Anterior cingulate cortex (tissue), 58 donors: ENCODE measurements at regions not wholly inside any gene's neighbourhood (a gene's known extent, or its start where the extent isn't known, plus 50 kb on each side); places are given as distances from the start of the nearest gene placed in this dataset.
A peak's percentile ranks its signal among the peaks of the same experiment; 100 is the strongest.

Experiments
- DNase-seq, 58 donors: peaks; one replicate each; lab custom pipeline; 2025; lab: John Stamatoyannopoulos, UW

- DNase-seq = no peak
These were observed 441.0 kb downstream of the TUSC7 start for GRCh38 chr3:117150628-117151027.

GRCh38 chr3:117160176-117160575 lies 450.6 kb downstream of the TUSC7 start:
- no peak for DNase-seq

- DNase-seq = no peak
These were observed 452.2 kb downstream of the TUSC7 start for GRCh38 chr3:117161816-117162215.

- DNase-seq = no peak
These were observed 455.6 kb downstream of the TUSC7 start for GRCh38 chr3:117165176-117165575.

GRCh38 chr3:117165601-117166051 lies 456.0 kb downstream of the TUSC7 start:
- no peak for DNase-seq

DNA sequence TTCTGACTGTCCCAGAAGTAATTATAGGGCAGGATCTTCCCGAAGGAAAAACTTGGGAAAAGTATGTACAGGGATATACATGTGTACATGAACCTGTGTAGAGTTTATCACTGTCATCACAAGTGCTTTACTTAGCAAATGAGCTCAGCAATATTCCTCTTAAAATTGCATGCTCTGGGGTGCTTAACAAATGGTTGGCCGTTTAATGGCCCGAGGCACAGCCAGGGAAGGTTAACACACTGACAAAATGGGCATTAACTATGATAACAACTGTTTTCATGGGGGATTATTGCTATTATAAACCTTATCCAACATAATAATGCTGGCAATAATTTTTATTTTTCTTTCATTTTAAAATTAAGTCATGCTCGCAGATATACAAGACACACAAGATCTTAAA lies 459.3 kb downstream of the TUSC7 start:
- DNase-seq = no peak

DNA sequence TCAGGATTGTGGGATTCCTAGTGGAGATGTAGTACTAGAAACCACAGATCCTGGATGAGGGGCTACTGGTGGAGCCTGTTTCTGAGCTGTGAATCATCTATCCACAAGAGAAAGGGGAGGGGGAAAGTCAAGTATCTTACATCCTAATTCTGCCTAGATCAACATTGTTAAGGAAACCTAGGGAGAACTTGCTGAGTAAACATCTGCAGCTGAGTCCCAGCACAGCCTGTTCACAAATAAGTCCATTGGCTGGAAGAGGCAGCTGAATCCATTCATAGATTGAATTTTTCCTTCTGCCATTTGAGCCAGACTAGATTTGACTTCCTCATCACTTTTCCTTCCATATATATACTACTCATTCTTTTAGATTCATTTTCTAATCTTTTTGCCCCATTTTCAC lies 460.5 kb downstream of the TUSC7 start:
- DNase-seq = no peak

- DNase-seq = no peak
These were observed 461.5 kb downstream of the TUSC7 start for GRCh38 chr3:117171124-117171523.

DNA sequence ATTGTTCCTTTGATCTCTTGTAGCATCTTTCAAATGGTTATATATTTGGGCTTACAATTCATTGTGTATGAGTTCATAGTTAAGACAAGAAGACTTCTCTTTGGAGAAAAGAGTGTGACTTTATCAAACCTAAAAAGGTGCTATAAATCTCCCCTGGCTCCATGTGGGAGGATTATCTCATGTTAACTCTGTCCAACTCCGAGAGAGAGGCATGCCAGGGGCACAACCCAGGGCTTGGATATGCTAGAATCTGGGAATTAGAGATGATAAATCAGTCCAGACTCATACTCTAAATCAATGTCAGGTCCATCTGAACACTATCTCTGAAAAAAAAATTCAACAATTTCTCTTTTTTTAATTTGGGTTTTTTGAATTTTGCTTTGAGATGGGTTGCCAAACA lies 462.8 kb downstream of the TUSC7 start:
- DNase-seq = no peak

DNA sequence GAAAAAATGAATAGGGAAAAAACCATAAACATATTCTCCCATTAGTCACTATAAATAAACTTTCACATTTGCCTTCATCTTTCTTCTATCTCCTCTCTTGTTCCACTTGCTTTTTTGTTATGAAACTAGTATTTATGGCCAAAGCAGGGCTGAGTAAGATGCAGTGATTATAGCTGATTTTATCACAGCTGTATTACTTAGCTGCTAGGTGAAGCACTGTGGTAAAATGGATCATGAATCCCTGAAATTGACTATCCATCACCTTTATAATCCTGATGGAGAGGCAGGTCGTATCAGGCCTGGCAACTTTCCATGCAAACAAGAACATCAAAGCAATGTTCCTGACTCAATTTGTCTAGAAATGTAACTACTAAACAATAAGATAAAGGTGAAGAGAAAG lies 471.6 kb downstream of the TUSC7 start:
- DNase-seq = no peak

DNA sequence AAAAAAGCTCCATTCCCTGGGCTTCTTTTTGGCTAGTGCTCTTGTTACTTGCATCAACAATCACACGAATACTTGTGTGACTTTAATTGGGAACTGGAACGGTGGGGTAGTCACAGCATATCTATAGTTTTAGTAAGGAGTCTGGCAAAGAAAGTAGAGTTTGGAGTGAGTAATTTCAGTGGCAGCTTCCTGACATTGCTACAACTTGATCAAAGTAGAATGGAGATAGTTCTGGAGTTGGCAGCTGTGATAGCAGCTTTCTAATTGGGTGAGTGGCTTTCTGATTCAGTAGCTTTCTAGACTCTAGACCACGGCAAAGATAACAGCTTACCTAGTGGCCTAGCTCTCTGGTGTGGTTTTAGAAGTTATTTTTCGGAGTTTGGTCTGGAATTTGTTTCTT lies 475.0 kb downstream of the TUSC7 start:
- DNase-seq = no peak

DNA sequence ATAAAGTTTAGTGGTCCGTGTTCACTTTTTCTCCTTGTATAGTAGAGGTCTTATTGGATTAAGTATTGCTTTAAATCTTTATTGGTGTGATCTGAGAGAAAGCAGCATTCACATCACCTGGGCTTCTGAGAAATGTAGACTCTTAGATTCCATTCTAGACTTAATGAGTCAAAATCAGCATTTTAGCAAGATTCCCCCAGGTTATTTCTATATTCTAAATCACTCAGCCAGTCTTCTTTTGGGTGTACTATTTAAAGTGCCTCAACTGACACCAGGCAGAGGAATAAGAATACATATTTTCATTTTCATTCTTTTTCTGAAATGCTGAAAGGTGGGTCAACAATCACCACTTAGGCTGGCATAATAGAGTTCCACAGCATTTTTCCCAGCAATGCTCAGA lies 481.7 kb downstream of the TUSC7 start:
- DNase-seq = no peak

DNA sequence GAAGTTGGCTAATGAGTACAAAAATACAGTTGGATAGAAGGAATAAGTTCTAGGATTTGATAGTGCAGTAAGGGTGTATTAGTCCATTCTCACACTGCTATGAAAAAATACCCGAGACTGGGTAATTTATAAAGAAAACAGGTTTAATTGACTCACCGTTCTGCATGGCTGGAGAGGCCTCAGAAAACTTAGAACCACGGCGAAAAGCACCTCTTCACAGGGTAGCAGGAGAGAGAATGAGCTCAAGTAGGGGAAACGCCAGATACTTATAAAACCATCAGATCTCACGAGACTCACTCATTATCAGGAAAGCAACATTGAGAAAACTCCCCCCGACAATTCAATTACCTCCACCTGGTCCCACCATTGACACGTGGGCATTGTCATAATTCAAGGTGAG lies 483.3 kb downstream of the TUSC7 start:
- no peak for DNase-seq

- no peak for DNase-seq
These were observed 483.8 kb downstream of the TUSC7 start for GRCh38 chr3:117193390-117193789.

- no peak for DNase-seq
These were observed 485.5 kb downstream of the TUSC7 start for GRCh38 chr3:117195034-117195433.

DNA sequence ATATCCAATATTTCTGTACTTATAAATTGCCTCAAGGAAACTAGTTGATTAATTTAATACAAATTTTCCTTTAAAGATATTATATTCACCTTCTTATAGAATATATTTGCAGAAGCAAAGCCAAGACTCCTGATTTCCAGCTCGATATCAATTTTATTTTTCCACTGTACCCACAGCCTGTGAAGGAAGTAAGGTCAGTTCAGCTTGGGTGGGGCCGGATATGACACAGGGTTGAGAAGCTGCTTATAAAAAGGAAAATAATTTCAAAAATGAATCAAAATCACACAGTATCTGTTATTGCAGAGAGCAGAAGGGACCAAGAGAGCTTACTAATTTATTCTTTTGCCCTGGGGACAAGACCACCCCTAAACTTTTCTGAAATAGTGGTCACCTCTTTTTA lies 491.4 kb downstream of the TUSC7 start:
- no peak for DNase-seq

- no peak for DNase-seq
These were observed 492.6 kb downstream of the TUSC7 start for GRCh38 chr3:117201901-117202774.

DNA sequence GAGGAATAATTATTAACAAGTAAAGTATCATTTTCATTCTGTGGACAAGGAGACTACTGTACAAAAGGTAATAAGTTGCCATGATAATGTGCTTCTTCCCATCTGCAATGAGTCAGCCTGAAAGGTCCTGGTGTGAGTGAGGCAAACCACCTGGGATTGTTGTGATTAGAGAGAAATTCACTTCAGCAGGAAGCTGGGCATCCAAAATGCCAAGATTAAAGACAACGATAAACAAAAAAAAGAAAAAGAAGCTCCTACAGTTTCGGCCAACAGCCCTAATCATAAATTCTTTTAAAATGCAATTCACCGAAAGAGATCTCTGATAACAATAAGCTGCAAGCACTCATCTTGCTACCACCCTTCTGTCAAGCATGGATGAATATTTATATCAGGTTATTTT lies 507.8 kb downstream of the TUSC7 start:
- no peak for DNase-seq

DNA sequence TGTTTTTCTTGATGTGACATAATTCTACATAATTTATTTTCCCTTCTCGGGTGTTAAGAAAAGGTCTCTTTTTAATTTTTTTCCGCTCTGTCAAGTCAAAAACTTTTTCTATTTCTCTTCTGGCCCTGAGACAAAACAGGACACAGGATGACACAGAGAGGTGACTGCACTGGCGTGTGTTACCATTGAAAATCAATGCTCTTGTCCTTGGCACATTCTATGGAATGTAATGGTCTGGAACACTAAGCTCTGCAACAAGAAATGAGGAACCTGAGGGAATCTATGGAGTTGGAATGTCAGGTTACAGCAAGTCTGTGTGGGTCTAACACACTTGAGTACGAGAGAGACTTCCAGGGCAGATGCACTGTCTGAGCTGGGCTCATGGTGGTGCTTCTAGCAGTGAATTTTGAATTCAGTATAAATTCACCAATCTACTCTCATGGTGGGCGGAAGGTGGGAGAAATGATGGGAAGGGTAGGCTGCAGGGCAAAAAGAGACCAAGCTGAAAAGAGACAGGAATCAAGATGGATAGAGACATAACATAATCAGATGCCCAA lies 508.3 kb downstream of the TUSC7 start:
- DNase-seq = peak in 6 of 58 donors; percentile 3 to 15 (median 8)

DNA sequence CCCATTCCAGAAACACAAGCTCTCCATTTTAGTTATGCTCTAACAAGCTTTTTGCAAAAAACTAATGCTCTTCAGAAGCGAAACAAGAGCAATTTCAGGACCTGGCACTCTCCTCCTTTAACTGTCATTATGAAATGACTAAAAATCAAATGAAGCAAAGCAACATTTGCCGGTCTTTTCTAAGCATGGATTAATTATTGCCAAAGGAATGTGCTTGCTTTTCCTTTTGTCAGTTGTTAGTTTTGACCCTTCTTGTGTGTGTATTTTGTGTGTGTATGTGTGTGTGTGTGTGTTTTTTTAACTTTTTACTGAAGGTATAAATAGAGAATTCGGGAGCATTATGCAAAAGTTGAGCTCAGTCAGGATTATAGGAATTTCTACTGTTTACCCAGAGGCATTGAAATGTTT lies 509.1 kb downstream of the TUSC7 start:
- DNase-seq = no peak

GRCh38 chr3:117219296-117219695 lies 509.7 kb downstream of the TUSC7 start:
- DNase-seq = no peak

GRCh38 chr3:117226932-117227331 lies 517.4 kb downstream of the TUSC7 start:
- DNase-seq = no peak
